ENCODE measurements at regions not wholly inside any gene's neighbourhood (a gene's known extent, or its start where the extent isn't known, plus 50 kb on each side); places are given as distances from the start of the nearest gene placed in this dataset.

GRCh38 chr1:60343736-60344135 lies 270.2 kb upstream of the C1orf87 start:
- H3K36me3 ChIP-seq, result no peaks in the 10 kb centered on the region
- intact Hi-C loops (cut with DNase I), result no loop called here

GRCh38 chr1:60342569-60342968 lies 269.0 kb upstream of the C1orf87 start:
- DNase-seq (ENCODE audit: low spot score in 2 of 2), result no peak
- Histone ChIP-seq H3K4me1 (no peaks in the 10 kb centered on the region), H3K9me3 (no peaks in the 10 kb centered on the region), H3K27ac (no peak overlapping the region), H3K4me3 (no peak overlapping the region), H3K36me3 (no peaks in the 10 kb centered on the region), H3K27me3 (no peaks in the 10 kb centered on the region)
- no peak for TF ChIP-seq CTCF (IDR thresholded peaks at IDR 0.05)
- intact Hi-C loops (cut with DNase I), result no loop called here

More at GRCh38 chr1:60343736-60344135, 270.2 kb upstream of the C1orf87 start:
- TF ChIP-seq CTCF (IDR thresholded peaks at IDR 0.05), result no peak
- DNase-seq (ENCODE audit: low spot score in 2 of 2), result no peak
- H3K27me3 ChIP-seq, result no peaks in the 10 kb centered on the region
- no peak overlapping the region for H3K27ac ChIP-seq
- no peak overlapping the region for H3K4me3 ChIP-seq
- no peaks in the 10 kb centered on the region for H3K4me1 ChIP-seq
- H3K9me3 ChIP-seq, result no peaks in the 10 kb centered on the region

- no peak for TF ChIP-seq CTCF (IDR thresholded peaks at IDR 0.05)
- Histone ChIP-seq H3K4me1 (no peaks in the 10 kb centered on the region), H3K4me3 (no peak overlapping the region), H3K9me3 (no peaks in the 10 kb centered on the region), H3K27ac (no peak overlapping the region), H3K36me3 (no peaks in the 10 kb centered on the region), H3K27me3 (no peaks in the 10 kb centered on the region)
- intact Hi-C loops (cut with DNase I), result no loop called here
- DNase-seq (ENCODE audit: low spot score in 2 of 2), result no peak
Measured at GRCh38 chr1:60341274-60341673, 267.7 kb upstream of the C1orf87 start.

GRCh38 chr1:60331647-60332046 lies 258.1 kb upstream of the C1orf87 start:
- intact Hi-C loops (cut with DNase I), result no loop called here
- H3K27ac ChIP-seq, result no peak overlapping the region
- DNase-seq (ENCODE audit: low spot score in 2 of 2), result no peak
- H3K36me3 ChIP-seq, result no peaks in the 10 kb centered on the region
- no peak for TF ChIP-seq CTCF (IDR thresholded peaks at IDR 0.05)
- H3K27me3 ChIP-seq, result no peaks in the 10 kb centered on the region
- peaks cover 0 to 3% of the 10 kb centered on the region in 2 donors for H3K9me3 ChIP-seq
- H3K4me1 ChIP-seq, result no peaks in the 10 kb centered on the region
- no peak overlapping the region for H3K4me3 ChIP-seq

GRCh38 chr1:60329651-60330050 lies 256.1 kb upstream of the C1orf87 start:
- H3K27ac ChIP-seq, result no peak overlapping the region
- intact Hi-C loops (cut with DNase I), result no loop called here
- no peaks in the 10 kb centered on the region for H3K4me1 ChIP-seq
- no peaks in the 10 kb centered on the region for H3K27me3 ChIP-seq
- no peak overlapping the region for H3K4me3 ChIP-seq
- H3K36me3 ChIP-seq, result no peaks in the 10 kb centered on the region
- DNase-seq (ENCODE audit: low spot score in 2 of 2), result no peak
- TF ChIP-seq CTCF (IDR thresholded peaks at IDR 0.05), result no peak
- H3K9me3 ChIP-seq, result peaks cover 0 to 3% of the 10 kb centered on the region in 2 donors

- intact Hi-C loops (cut with DNase I), result no loop called here
- Histone ChIP-seq H3K9me3 (peaks cover 5 to 15% of the 10 kb centered on the region in 2 donors), H3K4me1 (no peaks in the 10 kb centered on the region), H3K27me3 (no peaks in the 10 kb centered on the region), H3K36me3 (no peaks in the 10 kb centered on the region), H3K4me3 (no peak overlapping the region), H3K27ac (no peak overlapping the region)
- DNase-seq (ENCODE audit: low spot score in 2 of 2), result no peak
- TF ChIP-seq CTCF (IDR thresholded peaks at IDR 0.05), result no peak
Measured at GRCh38 chr1:60311838-60312237, 238.3 kb upstream of the C1orf87 start.
